IMR-90 (cell line): ENCODE measurements at regions not wholly inside any gene's neighbourhood (a gene's known extent, or its start where the extent isn't known, plus 50 kb on each side); places are given as distances from the start of the nearest gene placed in this dataset.

Experiments used
- ATAC-seq: fragments of 200-7000 bp; cut with Tn5 transposase; 2 replicates; pipeline ENCODE4 v1.9.1; 2020; ENCODE audit warnings: low read depth, mild to moderate bottlenecking, moderate library complexity
- BruUV-seq: library from RNA; stranded (reverse); fragments of 400-500 nt; replicated peaks from 2 replicates; lab custom pipeline; 2021; lab: Mats Ljungman, UMichigan
- CTCF ChIA-PET: fragments of 300-600 bp; formaldehyde crosslinking; extraction: SDS; loops from one replicate; lab custom pipeline; 2021; ENCODE audit warnings: antibody characterized with exemption; lab: Yijun Ruan, JAX
- POLR2A ChIA-PET: fragments of 300-600 bp; sonication (Branson Sonifier 250); formaldehyde crosslinking; loops from one replicate; lab custom pipeline; 2022; ENCODE audit warnings: antibody characterized with exemption; ENCODE audit not compliant: unreplicated experiment; lab: Charles Lee
- DNase-seq: peaks from one replicate; pipeline ENCODE4 v3.0.0; 2013
- H2AFZ ChIP-seq: replicated peaks from 2 replicates; pipeline ENCODE3; 2013; ENCODE audit warnings: low read length, mild to moderate bottlenecking; ENCODE audit not compliant: poor library complexity
- H2AK5ac ChIP-seq: 2 replicates; pipeline ENCODE4 v1.6.1; 2013; ENCODE audit warnings: low read depth, low read length, inconsistent platforms
- H2AK9ac ChIP-seq: replicated peaks from 2 replicates; pipeline ENCODE3; 2013; ENCODE audit warnings: mild to moderate bottlenecking, low read depth, low read length, moderate library complexity; ENCODE audit not compliant: poor library complexity
- H2BK120ac ChIP-seq: 2 replicates; pipeline ENCODE4 v1.6.1; 2013; ENCODE audit warnings: low read depth, low read length, inconsistent platforms
- H2BK15ac ChIP-seq: 3 replicates; pipeline ENCODE4 v1.6.1; 2013; ENCODE audit warnings: low read depth, low read length, inconsistent platforms
- H2BK20ac ChIP-seq: 2 replicates; pipeline ENCODE4 v1.6.1; 2013; ENCODE audit warnings: low read depth, mild to moderate bottlenecking, inconsistent platforms, low read length, moderate library complexity
- H2BK5ac ChIP-seq: 2 replicates; pipeline ENCODE4 v1.6.1; 2013; ENCODE audit warnings: mild to moderate bottlenecking, low read depth, low read length, inconsistent platforms; ENCODE audit not compliant: poor library complexity, severe bottlenecking
- H3K14ac ChIP-seq: replicated peaks from 2 replicates; pipeline ENCODE4 v1.6.1; 2013; ENCODE audit warnings: low read depth, low read length, inconsistent platforms
- H3K18ac ChIP-seq: 2 replicates; pipeline ENCODE4 v1.6.1; 2013; ENCODE audit warnings: low read depth, low read length, control low read depth
- H3K23ac ChIP-seq: 2 replicates; pipeline ENCODE4 v1.6.1; 2013; ENCODE audit warnings: low read depth, low read length, inconsistent platforms
- H3K27ac ChIP-seq: 2 replicates; pipeline ENCODE4 v1.5.1; 2013; ENCODE audit warnings: mild to moderate bottlenecking, control low read depth, low read length; ENCODE audit not compliant: insufficient read depth
- H3K27me3 ChIP-seq: 2 replicates; pipeline ENCODE4 v1.6.1; 2013; ENCODE audit warnings: low read length; ENCODE audit not compliant: control insufficient read depth, insufficient read depth
- H3K36me3 ChIP-seq: 2 replicates; pipeline ENCODE4 v1.6.1; 2013; ENCODE audit warnings: low read length, mixed read lengths; ENCODE audit not compliant: control insufficient read depth, insufficient read depth
- H3K4ac ChIP-seq: 2 replicates; pipeline ENCODE4 v1.6.1; 2013; ENCODE audit warnings: low read depth, low read length, inconsistent platforms
- H3K4me1 ChIP-seq: 2 replicates; pipeline ENCODE4 v1.6.1; 2013; ENCODE audit warnings: low read length, mixed read lengths; ENCODE audit not compliant: control insufficient read depth, insufficient read depth
- H3K4me2 ChIP-seq: 2 replicates; pipeline ENCODE4 v1.6.1; 2013; ENCODE audit warnings: low read depth, mild to moderate bottlenecking, control low read depth, low read length, moderate library complexity
- H3K4me3 ChIP-seq: 2 replicates; pipeline ENCODE4 v1.5.1; 2013; ENCODE audit warnings: low read depth, mild to moderate bottlenecking, control low read depth, low read length, moderate library complexity; ENCODE audit not compliant: insufficient read depth
- H3K56ac ChIP-seq: 2 replicates; pipeline ENCODE4 v1.6.1; 2013; ENCODE audit warnings: low read length, inconsistent platforms; ENCODE audit not compliant: insufficient read depth; ENCODE audit errors: extremely low read depth
- H3K79me1 ChIP-seq, 2 experiments: 2 replicates each; pipeline ENCODE4 v1.6.1; 2013; ENCODE audit warnings: low read length in 2 of 2, inconsistent platforms in 1 of 2, low read depth in 1 of 2
- H3K9ac ChIP-seq: 2 replicates; pipeline ENCODE4 v1.6.1; 2013; ENCODE audit warnings: low read depth, low read length, control low read depth
- H3K9me1 ChIP-seq: 2 replicates; pipeline ENCODE4 v1.6.1; 2013; ENCODE audit warnings: low read length, inconsistent platforms; ENCODE audit not compliant: insufficient read depth
- H3K9me3 ChIP-seq: 2 replicates; pipeline ENCODE4 v1.6.1; 2013; ENCODE audit warnings: low read length; ENCODE audit not compliant: control insufficient read depth, insufficient read depth
- H4K20me1 ChIP-seq: 2 replicates; pipeline ENCODE4 v1.6.1; 2013; ENCODE audit warnings: low read length, inconsistent platforms; ENCODE audit not compliant: insufficient read depth
- H4K5ac ChIP-seq: 2 replicates; pipeline ENCODE4 v1.6.1; 2013; ENCODE audit warnings: mild to moderate bottlenecking, low read depth, low read length, control low read depth
- H4K8ac ChIP-seq, 2 experiments: 2 replicates each; pipeline ENCODE4 v1.6.1; 2013; ENCODE audit warnings: low read depth in 2 of 2, low read length in 2 of 2, control low read depth in 1 of 2, inconsistent platforms in 1 of 2
- H4K91ac ChIP-seq: 2 replicates; pipeline ENCODE4 v1.6.1; 2013; ENCODE audit warnings: low read depth, low read length, inconsistent platforms; ENCODE audit not compliant: insufficient read depth
- MAZ ChIP-seq: IDR thresholded peaks from 2 replicates; pipeline ENCODE4 v1.6.1; 2012; ENCODE audit warnings: low read depth, mild to moderate bottlenecking, low read length, improper control_type of control experiment, moderate library complexity, borderline replicate concordance
- POLR2A ChIP-seq: IDR thresholded peaks from 2 replicates; pipeline ENCODE4 v1.6.1; 2012; ENCODE audit warnings: mild to moderate bottlenecking, low read depth, low read length
- WGBS, 2 experiments: methylation state at CpG; one replicate each; pipeline versions ENCODE4 v1.1.5 to v1.1.7; 2013; ENCODE audit warnings: missing lambda C conversion rate in 2 of 2; ENCODE audit not compliant: insufficient read length in 1 of 2; ENCODE audit errors: extremely low coverage in 2 of 2; 5-methylcytosine and 5-hydroxymethylcytosine counted together
- dilution Hi-C: fragments of 300-500 bp; cut with HindIII; formaldehyde crosslinking; loops from one replicate; pipeline ENCODE4 v1.14.3; 2018; ENCODE audit warnings: low sequenced_read_pairs; ENCODE audit not compliant: unreplicated experiment
- in situ Hi-C: fragments of 300-500 bp; cut with MboI; formaldehyde crosslinking; loops from 3 replicates; pipeline ENCODE4 v1.14.3; 2019; ENCODE audit warnings: low sequenced_read_pairs, inconsistent platforms, mixed read lengths
- intact Hi-C: fragments of 100-400 bp; cut with micrococcal nuclease; formaldehyde crosslinking; loops from 2 replicates; pipeline ENCODE4 v1.10.0; 2022
- TF ChIP-seq, protein P1 (sequence below): fragments of 150-350 bp; IDR thresholded peaks from 2 replicates; pipeline ENCODE4 v1.6.1; 2017; ENCODE audit warnings: mild to moderate bottlenecking, antibody characterized with exemption, low read length, low read depth

DNA sequence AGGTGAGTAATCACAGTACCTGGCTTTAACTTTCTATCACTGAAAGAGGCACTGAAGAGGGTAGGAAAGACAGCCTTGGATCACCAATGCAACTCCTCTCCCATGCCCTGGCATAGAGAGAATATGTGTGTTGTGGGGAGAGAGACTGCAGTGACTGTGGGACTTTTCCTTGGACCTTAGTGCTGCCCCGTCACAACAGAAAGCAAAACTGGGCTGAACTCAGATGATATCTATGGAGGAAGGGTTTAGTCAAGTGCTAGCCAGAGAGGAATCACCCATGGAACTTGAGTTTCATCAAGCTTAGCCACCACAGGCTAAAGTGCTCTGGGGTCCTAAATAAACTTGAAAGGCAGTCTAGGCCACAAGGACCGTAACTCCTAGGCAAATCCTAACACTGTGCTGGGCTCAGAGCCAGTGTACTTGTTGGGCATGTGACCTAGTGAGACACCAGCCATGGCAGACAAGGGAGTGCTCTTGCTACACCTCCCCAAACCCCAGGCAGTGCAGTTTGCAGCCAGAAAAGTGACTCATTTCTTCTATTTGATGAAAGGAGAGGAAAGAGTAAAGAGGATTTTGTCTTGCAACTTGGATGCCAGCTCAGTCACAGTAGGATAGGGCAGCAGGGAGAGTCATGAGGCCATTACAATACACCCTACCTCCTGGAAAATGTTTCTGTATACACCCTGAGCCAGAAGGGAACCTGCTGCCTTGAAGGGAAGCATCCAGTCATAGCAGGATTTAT lies 105.8 kb upstream of the SPOPL start:
- dilution Hi-C loops (no loop called here), intact Hi-C loops (no loop called here), in situ Hi-C loops (no loop called here)
- Histone ChIP-seq H2AK9ac (no peak overlapping the region), H3K18ac (no peak overlapping the region), H2BK5ac (no peak overlapping the region), H4K5ac (no peak overlapping the region), H3K23ac (no peak overlapping the region), H2BK15ac (no peak overlapping the region), H4K20me1 (no peaks in the 10 kb centered on the region), H3K9me3 (no peaks in the 10 kb centered on the region), H2BK120ac (no peak overlapping the region), H3K14ac (no peak overlapping the region), H2BK20ac (no peak overlapping the region), H4K8ac (no peak overlapping the region), H3K9ac (no peak overlapping the region), H3K4ac (no peak overlapping the region), H3K56ac (no peak overlapping the region), H3K36me3 (no peaks in the 10 kb centered on the region), H3K4me1 (no peaks in the 10 kb centered on the region), H3K27ac (no peak overlapping the region), H3K9me1 (no peaks in the 10 kb centered on the region; the same call in 1 of the 2 replicates), H3K4me2 (no peak overlapping the region), H3K79me1 (no peaks in the 10 kb centered on the region), H3K27me3 (no peaks in the 10 kb centered on the region), H3K4me3 (no peak overlapping the region), H4K91ac (no peak overlapping the region), H2AFZ (no peak overlapping the region), H2AK5ac (no peak overlapping the region)
- ChIA-PET CTCF (interaction anchor here (0.6 kb wide), 1 partner anchor 1018 kb away, joined by 3 read pairs; no protein-coding TSS in a partner anchor), POLR2A (no interaction called here)
- no CpG with 5 or more reads among the region's 2 CpGs for WGBS, 2 experiments
- no TSS peak for BruUV-seq
- DNase-seq (peak; percentile 42), ATAC-seq (peak; percentile 72)
- TF ChIP-seq, protein P1, sequence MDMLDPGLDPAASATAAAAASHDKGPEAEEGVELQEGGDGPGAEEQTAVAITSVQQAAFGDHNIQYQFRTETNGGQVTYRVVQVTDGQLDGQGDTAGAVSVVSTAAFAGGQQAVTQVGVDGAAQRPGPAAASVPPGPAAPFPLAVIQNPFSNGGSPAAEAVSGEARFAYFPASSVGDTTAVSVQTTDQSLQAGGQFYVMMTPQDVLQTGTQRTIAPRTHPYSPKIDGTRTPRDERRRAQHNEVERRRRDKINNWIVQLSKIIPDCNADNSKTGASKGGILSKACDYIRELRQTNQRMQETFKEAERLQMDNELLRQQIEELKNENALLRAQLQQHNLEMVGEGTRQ: peak; percentile 52; the same call in 1 of the 2 replicates
- TF ChIP-seq MAZ: no peak
- no peak for TF ChIP-seq POLR2A
